Stimulated activated CD8-positive, alpha-beta memory T cell treated with anti-CD3 and anti-CD28 coated beads, Interleukin-12 subunit alpha, Interleukin-12 subunit beta, amount 100 ng/mL, for 1 hour (primary cell): ENCODE measurements at regions not wholly inside any gene's neighbourhood (a gene's known extent, or its start where the extent isn't known, plus 50 kb on each side); places are given as distances from the start of the nearest gene placed in this dataset.

Source experiments
- DNase-seq: peaks from one replicate; pipeline ENCODE4 v3.0.0-alpha.2; 2020; ENCODE audit warnings: low read depth

GRCh38 chr2:111652681-111653080, 231.3 kb downstream of the ANAPC1 start:
- DNase-seq, result no peak

GRCh38 chr2:111653103-111653624, 230.8 kb downstream of the ANAPC1 start:
- DNase-seq, result no peak

DNA sequence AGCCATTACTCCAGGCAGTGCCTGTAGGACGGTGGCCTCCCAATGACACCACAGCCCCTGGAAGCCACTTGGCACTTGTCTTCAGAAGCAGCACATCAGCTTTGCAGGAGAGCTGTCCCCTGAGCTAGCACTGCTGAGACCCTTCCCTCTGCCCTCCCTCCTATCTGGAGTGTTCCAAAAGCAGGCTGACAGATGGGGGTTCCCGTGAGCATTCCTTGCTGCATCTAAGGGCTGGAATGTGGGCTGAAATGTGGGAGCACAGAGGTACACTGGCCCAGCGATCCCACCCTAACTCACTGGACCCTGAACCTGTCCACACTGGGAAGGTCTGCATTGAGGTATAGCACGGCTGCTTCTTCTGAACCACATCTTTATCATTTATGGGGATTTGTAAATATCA, 230.1 kb downstream of the ANAPC1 start:
- no peak for DNase-seq

DNA sequence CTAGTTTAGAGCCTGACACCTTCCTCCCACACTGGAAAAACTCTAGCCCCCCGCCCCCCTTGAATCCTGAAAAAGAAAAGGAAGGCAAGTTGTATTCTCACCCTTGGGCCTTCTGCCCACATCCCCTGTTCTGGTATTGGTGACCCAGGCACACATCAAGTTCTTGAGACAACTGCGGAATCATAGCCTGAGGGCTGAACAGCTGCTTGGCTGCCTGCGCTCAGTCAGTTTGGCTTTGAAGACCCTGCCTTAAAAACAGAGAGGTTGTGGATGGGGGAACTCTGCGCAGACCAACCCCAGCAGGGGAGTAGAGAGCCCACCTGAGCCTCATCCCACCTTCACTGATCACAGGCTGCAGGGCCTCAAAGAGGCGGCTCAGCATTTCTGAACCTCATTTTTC, 229.2 kb downstream of the ANAPC1 start:
- DNase-seq, result no peak

DNA sequence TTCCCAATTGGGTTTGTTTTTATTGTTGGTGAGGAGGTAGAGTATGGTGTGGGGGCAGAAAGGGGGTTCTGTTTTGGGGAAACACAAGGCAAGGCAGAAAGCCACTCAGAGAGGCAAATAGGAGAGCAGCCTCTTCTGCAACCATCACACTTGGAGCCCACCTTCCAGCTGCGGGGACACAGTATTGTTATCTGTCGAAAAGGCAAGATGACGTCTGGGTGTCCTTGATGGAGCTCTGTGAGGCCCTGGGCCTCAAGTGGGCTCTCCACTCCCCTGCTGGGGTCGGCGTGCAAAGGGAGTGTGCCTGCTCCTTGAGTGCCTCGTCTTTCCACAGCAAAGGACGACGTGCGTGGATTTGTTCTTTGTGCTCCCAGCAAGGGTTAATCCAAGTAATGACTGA, 227.6 kb downstream of the ANAPC1 start:
- DNase-seq, result no peak

DNA sequence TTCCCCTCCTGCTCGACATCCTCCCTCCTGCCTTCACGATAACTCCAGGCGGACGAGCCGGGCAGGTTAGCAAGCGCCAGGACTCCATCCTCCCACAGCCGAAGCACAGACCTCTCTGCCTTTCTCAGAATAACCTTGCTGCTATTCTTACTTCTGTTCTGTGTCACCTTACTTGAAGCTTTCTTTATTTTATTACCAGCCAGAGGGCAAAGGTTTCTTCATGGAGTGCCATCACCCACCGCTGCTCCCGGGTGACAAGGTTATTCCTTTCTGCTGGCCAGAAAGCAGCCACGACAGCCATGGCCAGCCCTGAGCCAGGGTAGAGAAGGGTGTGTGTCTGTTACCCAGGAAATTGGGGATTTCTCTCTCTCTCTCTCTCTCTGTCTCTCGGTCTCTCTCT, 227.1 kb downstream of the ANAPC1 start:
- no peak for DNase-seq

DNA sequence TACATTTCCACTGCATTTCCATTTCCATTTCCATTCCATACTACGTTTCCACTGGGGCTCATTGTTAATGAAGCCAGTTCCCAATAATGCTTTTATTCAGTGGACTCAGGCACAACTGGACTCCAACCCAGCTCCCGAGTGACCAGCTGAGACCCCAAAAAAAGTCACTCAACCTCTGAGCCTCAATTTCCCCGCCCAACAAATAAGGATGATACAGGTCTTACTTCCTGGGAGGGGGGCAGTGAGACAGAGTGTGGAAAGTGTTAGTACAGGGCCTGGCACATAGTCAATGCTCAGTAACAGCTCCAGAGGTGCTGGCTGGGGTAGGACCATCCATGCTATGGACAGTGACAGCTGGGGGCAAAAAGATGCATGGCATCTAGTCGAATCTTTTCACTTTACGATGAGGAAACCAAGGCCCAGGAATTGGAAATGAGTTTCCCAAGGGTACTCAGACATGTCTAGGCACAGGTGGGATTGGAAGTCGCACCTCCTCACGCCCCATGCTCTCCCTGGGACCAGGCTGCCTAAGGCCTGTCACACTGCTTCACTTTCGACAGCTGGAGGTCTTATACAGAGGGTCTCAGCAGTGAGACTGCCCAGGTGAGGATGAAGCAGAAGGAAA, 226.5 kb downstream of the ANAPC1 start:
- no peak for DNase-seq

- no peak for DNase-seq
Observed at GRCh38 chr2:111659361-111660333, 224.3 kb downstream of the ANAPC1 start.

DNA sequence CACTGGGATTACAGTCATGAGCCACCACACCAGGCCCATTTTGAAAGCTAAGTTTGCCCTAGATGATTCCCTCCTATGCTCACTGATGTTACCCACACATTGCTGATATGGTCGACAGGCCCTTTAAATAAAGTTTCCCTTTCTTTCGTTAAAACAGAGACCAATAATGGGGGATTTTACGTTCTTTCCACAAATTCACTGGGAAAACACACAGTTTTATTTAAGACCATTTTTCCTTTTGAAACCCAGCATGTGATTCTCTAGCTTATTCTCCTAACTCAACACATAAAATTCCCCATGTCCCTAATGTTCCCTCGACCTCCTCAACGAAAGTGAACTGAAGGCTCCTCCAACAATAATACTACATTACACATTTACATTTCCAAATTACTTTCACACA, 223.2 kb downstream of the ANAPC1 start:
- no peak for DNase-seq

DNA sequence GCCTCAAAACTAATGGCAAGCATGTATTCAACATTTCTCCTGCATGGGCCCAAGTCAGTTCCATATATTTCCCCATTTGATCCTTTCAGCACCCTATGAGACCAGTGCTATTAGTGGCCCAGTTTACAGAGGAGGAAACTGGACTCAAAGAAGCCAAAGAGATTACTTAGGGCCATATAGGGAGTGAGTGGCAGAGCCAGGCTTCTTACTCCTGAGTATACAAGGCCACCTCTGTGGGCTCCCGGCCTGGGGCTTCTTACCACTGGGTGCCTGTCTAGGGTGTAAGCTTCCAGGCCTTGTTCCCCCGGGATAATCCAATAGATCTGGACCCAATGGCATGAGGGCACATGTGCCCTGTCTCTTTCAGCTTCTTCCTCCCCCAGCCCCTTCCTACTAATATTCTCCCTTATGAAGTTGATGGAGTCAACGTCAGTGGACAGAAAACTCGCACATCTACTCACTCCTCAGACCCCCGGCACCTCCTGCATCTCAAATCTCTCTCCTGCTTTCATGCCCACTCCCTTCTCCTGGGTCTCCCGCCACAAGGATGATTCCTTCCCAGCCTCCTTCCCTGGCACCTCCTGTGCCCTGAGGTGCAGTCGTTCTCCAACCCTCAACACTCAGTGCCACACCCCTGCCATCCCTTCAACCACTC, 222.6 kb downstream of the ANAPC1 start:
- DNase-seq, result no peak

DNA sequence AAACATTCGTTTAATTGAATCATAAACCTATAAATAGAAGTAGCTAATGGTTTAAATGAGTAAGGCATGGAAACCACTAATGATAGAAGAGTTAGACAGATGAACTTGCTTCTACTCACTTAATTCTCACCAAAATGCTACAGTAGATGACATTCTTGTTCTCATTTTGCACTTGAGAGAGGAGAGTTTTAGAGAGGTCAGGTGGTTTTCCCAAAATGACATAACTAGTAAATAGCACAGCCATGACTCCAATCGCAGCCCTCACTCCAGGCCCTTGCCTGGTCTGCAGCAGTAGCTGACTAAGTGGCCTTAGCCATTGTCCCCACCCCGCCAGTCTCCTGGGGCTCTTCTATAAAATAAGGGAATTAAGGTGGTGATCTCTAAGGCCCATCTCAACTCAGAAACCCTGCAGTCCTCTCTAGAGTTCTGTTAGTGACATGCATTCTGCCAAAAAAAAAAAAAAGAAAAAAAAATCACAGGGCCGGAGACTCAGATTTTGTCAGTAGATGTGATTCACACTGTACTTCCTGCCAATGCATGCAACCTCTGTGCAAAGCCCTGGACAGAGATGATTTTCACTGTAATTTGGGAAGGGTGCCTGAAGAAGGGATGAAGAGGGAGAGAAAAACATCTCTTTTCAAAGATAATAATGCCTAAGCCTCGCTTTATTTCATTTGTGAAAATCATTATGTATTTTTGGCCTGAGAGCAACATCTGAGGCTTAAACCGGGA, 221.8 kb downstream of the ANAPC1 start:
- no peak for DNase-seq

DNA sequence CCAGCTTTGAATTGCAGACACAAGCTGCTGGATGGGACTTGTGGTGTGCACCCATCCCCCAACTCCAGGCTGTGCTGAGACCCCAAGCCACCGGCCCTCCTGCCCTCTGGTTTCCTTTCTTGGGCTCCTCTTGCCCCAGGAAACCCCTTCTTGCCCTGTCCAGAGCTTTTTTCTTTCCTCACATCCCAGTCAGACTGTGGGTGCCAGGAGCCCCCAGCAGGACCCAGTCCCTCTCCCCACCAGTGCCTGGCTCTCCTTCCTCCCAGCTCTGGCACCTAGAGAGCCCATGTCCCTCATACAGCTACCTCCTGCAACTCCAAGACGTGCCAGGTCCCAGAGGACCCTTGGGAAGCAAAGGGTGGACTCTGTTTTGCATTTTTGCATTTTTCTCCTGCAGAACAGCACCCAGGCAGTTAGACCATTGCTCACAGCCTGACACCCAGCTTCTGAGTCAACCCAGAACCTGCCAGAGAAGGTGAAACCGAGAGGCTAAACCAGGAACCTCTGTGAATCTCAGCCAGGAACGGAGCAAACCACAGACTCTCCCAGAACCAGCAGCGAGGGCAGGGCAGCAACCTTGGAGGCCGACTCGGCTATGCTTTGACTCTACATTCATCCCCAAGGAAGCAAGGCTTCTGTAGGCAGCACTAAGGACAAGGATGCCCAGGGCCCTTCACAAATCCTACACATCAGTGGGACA, 221.1 kb downstream of the ANAPC1 start:
- no peak for DNase-seq

DNA sequence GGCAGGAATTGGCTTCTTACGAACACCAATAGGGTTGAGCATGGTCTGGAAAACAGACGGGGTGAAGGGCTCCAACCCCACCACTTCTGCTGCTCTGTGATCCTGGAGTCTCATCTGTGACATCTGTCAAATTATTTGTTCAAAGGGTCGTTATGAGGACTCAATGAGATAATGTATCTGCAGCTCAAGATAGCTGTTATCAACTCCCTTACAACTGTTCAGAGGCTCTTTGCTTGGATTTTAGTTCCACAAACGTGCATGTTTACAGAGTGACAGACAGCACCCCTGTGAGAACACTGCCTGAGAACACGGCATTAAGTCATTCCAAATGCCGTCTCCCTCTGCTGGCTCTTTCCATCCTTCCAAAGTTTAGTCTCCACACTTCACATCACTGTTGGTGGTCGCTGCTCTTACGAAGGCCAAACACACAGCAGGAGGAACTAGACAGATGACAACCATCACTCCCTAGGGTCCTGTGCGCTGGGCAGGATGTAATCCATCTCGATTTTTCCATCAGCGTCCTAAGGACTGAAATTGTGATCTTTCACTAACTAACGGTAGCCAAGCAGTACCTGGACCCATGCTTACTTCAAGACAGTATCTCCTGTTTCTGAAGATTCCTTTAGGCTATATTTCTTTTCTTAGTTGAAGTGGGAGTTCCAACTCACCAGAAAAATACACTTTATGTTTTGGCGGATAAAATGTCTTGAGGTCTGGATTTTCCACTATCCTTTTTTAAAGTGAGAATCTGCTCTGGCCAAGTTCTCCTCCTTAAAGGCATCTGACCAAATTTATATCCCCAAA, 220.3 kb downstream of the ANAPC1 start:
- DNase-seq, result no peak

DNA sequence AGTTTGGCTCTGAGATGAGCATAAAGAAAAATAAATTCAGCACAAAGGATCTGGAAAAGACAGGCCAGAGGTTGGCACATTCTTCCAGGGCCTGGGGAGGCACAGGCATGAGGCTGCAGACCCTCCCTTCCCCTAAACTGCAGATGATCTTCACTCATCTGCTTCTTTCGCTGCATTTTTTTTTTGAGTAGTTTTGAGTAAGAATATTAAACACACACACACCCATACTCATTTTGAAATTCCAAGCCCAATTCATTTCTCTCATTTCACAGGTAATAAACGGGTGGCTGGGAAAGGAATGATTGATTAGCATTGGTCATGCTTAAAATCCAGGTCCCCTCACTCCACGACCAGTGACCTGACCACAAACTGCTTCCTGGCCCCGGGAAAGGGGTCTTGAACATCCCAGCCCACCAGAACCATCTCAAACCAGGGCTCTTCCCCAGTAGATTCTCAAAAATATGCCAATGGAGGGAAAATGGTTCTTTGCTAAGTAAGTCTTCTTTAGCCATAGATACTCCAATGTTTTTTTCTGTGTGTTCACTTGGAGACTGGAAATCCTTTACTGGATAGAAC, 219.6 kb downstream of the ANAPC1 start:
- DNase-seq, result no peak

DNA sequence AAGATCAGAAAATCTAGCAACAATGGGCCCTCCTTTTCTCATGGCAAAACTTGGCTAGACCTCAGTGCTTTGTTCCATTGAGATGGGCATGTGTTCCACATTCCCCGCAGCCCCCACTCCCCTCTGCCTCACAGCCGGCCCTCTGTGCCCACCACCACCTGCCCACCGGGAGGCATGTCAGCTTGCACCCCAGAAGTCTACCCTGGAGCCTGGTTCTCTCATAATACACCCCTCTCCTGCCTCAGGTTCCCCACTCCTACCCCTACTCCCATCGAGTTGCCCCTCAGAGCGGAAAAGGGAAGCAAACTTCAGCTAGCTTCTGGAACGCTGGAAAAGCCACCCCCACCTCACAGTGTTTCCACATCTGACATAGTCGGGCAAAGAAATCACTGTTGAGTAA, 219.0 kb downstream of the ANAPC1 start:
- no peak for DNase-seq

- no peak for DNase-seq
Observed at GRCh38 chr2:111665551-111666116, 218.4 kb downstream of the ANAPC1 start.

- no peak for DNase-seq
Observed at GRCh38 chr2:111666160-111666559, 217.8 kb downstream of the ANAPC1 start.

GRCh38 chr2:111667001-111667400, 217.0 kb downstream of the ANAPC1 start:
- no peak for DNase-seq

DNA sequence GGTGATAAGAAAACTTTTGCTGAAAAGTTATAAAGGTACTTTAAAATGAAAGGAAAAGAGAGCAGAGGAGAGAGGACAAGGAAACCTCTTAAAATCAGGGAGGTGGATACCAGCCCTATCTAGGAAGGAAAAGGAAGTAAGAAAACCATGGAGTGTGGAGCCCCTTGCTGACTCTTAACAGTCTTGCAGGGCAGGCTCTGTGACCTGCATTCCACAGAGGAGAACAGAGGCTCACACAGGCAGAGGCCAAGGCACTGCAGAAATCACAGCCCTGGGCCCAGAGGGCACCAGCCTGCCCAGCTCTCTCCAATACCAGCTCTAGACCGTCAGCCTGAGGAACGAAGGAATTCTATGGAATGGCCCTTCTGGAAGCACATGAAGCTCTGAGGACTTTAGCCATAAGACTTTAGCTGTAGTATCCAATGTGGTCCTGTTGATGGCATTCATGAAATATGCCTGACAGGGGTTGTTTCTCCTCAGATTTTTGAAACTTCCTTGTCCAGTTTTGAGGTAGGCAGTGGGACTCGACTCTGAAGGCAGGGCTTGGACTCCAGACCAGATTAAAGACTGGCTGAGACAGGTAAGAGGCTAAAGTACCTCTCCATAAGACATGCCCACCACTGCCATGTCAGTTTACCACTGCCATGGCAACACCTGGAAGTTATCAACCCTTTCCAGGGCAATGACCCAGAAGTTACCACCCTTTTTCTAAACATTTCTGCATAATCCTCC, 216.3 kb downstream of the ANAPC1 start:
- no peak for DNase-seq
